Activated naive CD4-positive, alpha-beta T cell treated with anti-CD3 and anti-CD28 coated beads, Interleukin-2, amount 50 U/mL, for 72 hours (primary cell): ENCODE measurements at regions not wholly inside any gene's neighbourhood (a gene's known extent, or its start where the extent isn't known, plus 50 kb on each side); places are given as distances from the start of the nearest gene placed in this dataset.

ENCODE experiments used
- ATAC-seq, 2 donors: fragments of 150-1000 bp; cut with Tn5 transposase; 2 replicates each; pipeline ENCODE4 v1.10.0; 2021; ENCODE audit warnings: mild to moderate bottlenecking in 2 of 2, moderate library complexity in 2 of 2
- DNase-seq, 2 donors: peaks; one replicate each; pipeline ENCODE4 v3.0.0; 2021 to 2022; ENCODE audit warnings: low spot score in 2 of 2
- H3K27ac Mint-ChIP-seq, 2 donors: one replicate each; pipeline ENCODE4 v1.8.0; 2022; ENCODE audit warnings: mild to moderate bottlenecking in 2 of 2, mixed read lengths in 2 of 2
- H3K36me3 Mint-ChIP-seq, 2 donors: one replicate each; pipeline ENCODE4 v1.8.0; 2022; ENCODE audit warnings: mixed read lengths in 2 of 2
- H3K9me3 Mint-ChIP-seq, 2 donors: one replicate each; pipeline ENCODE4 v1.8.0; 2022; ENCODE audit warnings: mixed read lengths in 2 of 2

DNA sequence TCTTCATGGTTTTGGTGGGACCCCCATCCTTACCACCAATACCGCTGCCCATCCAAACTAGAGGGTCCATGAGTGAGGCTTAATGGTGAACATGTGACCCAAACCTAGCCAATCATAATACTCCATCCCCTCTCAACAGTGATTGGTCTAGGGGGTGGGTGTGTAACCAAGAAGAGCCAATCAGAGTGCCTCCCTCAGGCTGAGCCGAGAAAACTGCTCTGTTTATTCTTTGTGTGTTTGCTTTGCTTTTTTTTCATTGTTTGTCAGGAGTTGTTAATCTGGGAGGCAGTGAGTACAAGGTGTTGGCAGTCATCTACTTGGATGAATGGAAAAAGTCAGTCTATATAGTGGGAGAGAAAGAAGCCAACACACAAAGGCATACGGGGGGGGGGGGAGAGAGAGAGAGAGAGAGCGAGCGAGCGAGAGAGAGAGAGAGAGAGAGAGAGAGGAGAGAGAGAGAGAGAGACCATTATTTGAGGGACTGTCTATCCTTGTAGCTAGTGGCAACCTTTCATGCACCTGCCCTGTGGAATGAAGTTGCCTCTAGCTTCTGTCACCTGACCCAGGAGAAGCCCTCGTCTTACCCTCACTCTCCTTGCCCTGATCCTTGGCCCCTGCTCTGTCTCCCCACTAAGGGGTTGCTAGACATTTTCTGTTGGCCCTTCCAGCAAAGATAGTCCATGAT lies 441.7 kb downstream of the TYW1 start:
- no peak overlapping the region for H3K27ac Mint-ChIP-seq

DNA sequence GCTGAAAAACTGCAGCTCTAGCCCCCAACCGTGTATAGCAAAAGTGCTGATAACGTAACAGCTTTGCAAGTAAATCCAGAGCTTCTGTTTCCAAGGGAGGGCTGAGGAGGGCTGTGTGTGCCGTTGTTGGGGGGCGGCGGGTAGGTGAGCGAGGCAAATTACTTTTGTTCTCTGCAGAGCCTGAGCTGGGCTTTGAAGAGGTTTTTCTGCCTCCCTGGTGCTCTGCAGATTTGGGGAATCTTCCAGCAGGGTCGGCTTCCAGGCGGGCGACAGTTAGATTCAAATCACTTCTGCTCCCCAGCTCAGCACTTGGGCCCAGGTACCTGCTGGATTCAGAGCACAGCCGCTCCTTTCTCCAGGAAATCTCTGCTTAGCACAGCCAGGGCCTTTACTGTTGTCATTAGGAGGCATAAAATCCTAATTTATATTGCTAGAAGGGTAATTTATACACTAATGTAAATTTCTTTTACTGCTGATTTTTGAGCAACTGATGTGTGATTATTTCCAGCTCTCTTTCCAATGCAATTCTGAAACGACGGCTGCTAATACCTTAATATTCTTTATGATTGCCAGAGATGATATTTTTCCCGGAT lies 442.4 kb downstream of the TYW1 start:
- Mint-ChIP-seq H3K36me3 (no peaks in the 10 kb centered on the region), H3K27ac (no peak overlapping the region), H3K9me3 (peaks cover 4 to 5% of the 10 kb centered on the region in 2 donors)
- DNase-seq, result no peak
- no peak for ATAC-seq

More for the DNA sequence above, 441.7 kb downstream of the TYW1 start:
- H3K9me3 Mint-ChIP-seq, result peaks cover 9 to 10% of the 10 kb centered on the region in 2 donors
- H3K36me3 Mint-ChIP-seq, result peaks cover 5 to 6% of the 10 kb centered on the region in 2 donors
- DNase-seq, result no peak
- ATAC-seq, result no peak

DNA sequence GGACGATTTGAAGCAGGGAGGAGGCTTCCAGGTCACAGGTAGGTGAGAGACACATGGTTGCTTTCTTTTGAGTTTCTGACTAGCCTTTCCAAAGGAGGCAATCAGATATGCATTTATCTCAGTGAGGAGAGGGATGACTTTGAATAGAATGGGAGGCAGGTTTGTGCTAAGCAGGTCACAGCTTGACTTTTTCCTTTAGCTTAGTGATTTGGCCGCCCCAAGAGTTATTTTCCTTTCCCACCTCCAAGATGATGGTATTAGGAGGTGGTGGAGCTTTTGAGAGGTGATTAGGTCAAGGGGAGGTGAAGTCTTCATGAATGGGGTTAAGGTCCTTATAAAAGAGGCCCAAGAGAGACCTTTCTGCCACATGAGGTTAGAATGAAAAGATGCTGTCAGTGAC lies 443.7 kb downstream of the TYW1 start:
- Mint-ChIP-seq H3K9me3 (peaks cover 0 to 10% of the 10 kb centered on the region in 2 donors), H3K36me3 (no peaks in the 10 kb centered on the region), H3K27ac (no peak overlapping the region)
- ATAC-seq (no peak), DNase-seq (no peak)

DNA sequence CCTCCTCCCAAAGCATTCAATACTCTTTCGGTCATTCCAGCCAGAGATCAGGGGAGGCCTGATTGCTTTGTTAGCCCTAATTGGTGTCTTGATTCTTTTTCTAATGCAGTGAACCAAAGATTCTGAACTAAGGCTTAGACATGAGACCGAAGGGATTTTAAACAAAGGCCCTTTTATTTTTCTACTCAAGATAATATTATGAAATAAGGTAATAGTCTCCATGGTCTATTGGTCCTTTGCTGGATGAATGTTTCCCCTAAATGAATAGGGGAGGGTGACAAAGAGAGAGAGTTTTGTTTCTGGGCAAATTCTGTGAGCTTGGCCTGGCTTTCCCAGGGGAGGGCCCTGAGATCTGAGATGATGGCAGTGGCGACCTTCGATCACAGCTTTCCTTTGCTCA lies 449.1 kb downstream of the TYW1 start:
- Mint-ChIP-seq H3K9me3 (peaks cover 3 to 5% of the 10 kb centered on the region in 2 donors), H3K36me3 (no peaks in the 10 kb centered on the region), H3K27ac (no peak overlapping the region)
- ATAC-seq, result no peak
- DNase-seq, result no peak

DNA sequence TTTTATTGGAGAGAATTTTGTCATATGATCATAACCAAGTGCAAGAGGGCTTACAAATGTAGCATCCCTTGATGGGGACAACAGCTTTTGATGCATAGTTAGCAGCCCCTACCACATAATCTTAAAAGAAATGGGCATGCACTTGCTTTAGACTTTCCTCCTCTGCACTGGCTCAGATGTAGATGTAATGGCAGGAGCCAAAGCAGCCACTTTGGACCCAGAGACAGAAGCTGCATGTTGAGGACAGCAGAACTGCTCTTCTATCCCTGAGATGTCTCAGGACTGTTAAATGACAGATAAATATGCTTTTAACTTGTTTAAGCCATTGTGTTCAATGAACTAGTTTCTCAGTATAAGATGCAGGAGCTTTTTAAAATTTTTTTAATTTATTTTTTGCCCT lies 450.7 kb downstream of the TYW1 start:
- ATAC-seq (no peak), DNase-seq (no peak)
- H3K36me3 Mint-ChIP-seq, result no peaks in the 10 kb centered on the region
- H3K27ac Mint-ChIP-seq, result no peak overlapping the region
- peaks cover 3 to 9% of the 10 kb centered on the region in 2 donors for H3K9me3 Mint-ChIP-seq

DNA sequence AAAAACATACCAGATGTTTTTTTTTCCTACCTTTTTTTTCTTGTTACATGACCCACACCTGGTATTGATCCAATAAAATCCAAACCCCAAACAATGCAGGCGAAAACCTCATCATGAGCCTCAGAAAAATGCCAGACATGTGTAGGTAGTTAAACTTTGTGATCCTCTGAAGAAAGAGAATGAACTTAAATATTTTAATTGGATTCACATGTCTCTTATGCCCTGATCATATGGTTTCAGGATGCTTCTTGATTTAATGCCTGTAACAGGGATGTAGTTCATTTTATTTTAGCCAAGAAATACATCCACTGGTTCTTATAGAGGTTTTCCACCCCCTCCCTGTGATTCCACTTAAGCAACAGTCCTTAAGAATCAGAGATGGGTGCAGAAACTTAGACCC lies 451.6 kb downstream of the TYW1 start:
- ATAC-seq (no peak), DNase-seq (no peak)
- Mint-ChIP-seq H3K27ac (no peak overlapping the region), H3K9me3 (peaks cover 8 to 9% of the 10 kb centered on the region in 2 donors), H3K36me3 (no peaks in the 10 kb centered on the region)

DNA sequence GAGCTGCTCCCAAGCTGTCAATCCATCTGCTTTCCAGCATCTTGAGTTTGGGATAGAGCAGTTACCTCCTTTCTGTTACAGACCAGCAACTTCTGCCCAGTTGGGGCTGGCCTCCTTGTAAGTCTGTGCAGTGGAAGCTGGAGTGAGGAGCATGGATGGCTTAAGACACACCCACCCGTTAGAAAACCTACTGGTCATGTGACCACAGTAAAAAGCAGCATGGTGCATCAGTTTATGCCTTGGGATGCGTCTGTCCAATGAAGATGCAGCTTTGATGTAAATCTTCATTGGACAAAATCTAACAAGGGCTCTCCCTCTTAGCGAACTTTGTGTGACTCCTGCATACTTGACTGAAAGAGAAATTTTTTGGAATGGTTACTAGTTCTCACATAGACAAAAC lies 453.5 kb downstream of the TYW1 start:
- H3K27ac Mint-ChIP-seq, result no peak overlapping the region
- peaks cover 5 to 8% of the 10 kb centered on the region in 2 donors for H3K9me3 Mint-ChIP-seq
- DNase-seq (no peak), ATAC-seq (no peak)
- H3K36me3 Mint-ChIP-seq, result no peaks in the 10 kb centered on the region

DNA sequence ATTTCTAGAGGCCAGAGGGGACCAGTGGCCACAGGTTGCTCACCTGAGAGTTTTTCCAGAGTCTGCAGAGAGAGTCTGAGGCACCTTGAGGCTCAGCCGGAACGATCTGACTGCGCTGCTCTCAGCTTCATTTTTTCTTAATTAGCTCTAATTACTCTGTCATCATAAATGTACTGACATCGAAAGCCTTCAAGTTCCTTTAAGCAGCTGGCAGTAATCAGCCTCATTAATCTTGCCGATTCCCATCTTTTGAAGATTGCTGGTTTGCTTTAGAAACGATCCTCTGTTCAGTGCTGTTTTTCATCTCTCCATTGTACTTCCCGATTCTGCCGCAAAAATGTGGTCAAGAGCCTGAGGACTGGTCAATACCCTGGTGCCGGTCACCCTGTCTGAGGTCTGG lies 454.7 kb downstream of the TYW1 start:
- DNase-seq (no peak), ATAC-seq (no peak)
- Mint-ChIP-seq H3K36me3 (no peaks in the 10 kb centered on the region), H3K9me3 (peaks cover 4 to 8% of the 10 kb centered on the region in 2 donors), H3K27ac (no peak overlapping the region)

DNA sequence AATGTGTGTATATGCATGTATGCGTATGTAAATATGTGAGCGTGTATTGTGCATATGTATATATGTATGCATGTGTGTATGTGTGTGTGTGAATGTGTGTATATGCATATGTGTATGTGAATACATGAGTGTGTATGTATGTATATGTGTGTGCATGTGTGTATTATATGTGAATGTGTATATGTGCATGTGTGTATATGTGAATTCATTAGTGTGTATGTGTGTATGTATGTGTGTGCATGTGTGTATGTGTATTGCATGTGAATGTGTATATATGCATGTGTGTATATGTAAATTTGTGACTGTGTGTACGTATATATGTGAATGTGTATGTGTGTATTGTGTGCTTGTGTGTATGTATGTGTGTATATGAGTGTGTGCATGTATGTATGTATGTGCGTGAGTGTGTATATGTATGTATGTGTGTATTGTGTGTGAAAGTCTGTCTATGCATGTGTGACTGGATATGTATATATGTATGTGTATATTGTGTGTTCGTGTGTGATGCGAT lies 455.9 kb downstream of the TYW1 start:
- DNase-seq (no peak), ATAC-seq (no peak)
- Mint-ChIP-seq H3K27ac (no peak overlapping the region), H3K9me3 (peaks cover 4 to 8% of the 10 kb centered on the region in 2 donors), H3K36me3 (no peaks in the 10 kb centered on the region)

DNA sequence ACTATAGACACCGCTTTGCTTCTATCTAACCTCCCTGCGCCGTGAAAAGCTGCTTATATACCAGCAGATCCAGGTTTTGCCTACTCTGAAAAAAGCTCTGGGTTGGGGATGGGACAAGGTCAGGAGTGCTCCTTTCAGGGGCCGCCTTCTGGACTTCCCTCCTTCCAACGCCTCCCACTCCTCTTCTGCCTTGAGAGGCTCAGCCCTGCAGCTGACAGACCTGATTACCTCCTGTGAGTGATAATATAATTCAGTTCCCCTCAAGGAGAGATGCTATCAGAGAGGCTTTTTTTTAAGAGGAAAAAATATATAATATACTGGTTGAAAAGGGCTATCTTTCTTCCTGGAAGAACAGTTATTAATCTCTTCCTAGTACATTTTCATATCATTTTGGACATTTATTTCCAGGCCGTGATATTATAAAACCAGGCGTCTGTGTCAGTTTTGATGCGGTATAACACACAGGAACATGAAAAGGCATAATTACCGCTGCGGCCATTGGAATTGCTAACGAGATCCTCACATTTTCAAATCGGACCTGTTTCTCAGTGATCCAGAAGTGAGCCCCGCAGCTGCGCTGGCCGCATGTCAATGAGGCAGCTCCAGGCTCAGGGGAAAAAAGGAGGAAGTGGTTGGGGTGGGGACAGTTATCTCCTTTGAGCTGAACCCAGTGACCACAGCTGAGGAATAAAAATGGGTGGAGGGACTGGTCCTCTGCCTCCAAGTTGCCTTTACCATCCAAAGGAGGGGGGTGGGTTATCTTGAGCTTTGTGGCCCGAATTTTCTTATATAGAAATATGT lies 457.1 kb downstream of the TYW1 start:
- ATAC-seq, result no peak
- no peak overlapping the region for H3K27ac Mint-ChIP-seq

DNA sequence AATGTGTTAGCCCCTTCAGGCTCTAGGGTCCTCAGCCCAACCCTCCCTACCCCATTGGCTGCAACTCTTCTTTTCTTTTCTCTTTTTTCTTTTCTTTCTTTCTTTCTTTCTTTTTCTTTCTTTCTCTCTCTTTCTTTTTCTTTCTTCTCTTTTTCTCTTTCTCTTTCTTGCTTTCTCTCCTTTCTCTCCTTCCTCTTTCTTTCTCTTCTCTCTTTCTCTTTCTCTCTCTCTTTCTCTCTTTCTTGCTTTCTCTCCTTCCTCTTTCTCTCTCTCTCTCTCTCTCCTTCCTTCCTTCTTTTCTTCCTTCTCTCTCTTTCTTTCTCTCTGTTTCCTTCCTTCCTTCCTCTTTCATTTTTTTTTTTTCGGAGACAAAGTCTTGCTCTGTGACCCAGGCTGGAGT lies 458.9 kb downstream of the TYW1 start:
- no peak overlapping the region for H3K27ac Mint-ChIP-seq
- peaks cover 4% of the 10 kb centered on the region in 2 donors for H3K9me3 Mint-ChIP-seq
- no peaks in the 10 kb centered on the region for H3K36me3 Mint-ChIP-seq
- DNase-seq, result no peak
- no peak for ATAC-seq

More for the DNA sequence above, 457.1 kb downstream of the TYW1 start:
- DNase-seq, result no peak
- peaks cover 4% of the 10 kb centered on the region in 2 donors for H3K9me3 Mint-ChIP-seq
- H3K36me3 Mint-ChIP-seq, result no peaks in the 10 kb centered on the region

DNA sequence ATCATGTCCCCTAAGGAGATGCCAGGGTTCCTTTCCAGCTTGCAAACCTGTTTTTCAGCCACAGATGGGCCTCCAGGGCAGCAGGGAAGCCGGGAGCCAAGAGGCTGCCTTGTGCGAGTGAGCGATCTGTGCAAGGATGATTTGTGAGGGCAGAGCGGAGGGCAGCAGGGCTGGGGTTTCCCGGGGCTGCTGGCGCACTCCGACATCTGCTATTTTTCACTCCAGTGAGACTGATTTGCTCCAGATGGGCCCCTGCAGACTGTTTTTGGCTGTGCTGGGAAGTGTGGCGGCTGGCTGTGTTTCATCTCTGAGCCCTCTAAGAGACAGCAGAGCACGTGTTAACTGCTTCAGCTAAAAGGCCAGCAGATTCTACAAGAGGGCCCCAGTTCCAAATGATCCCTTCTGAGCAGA lies 466.2 kb downstream of the TYW1 start:
- ATAC-seq (no peak), DNase-seq (no peak)
- peaks cover 7% of the 10 kb centered on the region in 2 donors for H3K9me3 Mint-ChIP-seq
- H3K27ac Mint-ChIP-seq, result no peak overlapping the region
- H3K36me3 Mint-ChIP-seq, result peaks cover 0 to 3% of the 10 kb centered on the region in 2 donors

DNA sequence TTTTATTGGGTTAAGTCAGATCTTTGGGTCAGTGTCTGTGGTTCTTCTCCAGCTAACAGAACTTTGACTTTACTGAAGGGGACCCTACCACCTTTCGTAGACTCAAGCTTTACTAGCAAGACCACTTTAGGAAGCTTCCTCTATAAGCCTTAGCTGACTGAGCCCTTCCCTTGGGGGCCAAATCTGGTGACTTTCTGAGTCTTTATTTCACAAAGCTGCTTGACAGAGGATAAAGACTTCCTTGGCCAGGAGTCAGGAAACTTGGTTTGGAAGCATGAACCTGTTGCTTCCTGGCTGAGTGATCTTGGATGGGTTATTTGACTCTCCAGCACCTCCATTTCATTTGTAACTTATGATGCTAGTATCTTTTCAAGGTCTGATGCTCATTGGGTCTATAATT lies 466.7 kb downstream of the TYW1 start:
- ATAC-seq, result no peak
- no peak overlapping the region for H3K27ac Mint-ChIP-seq
- peaks cover 0 to 6% of the 10 kb centered on the region in 2 donors for H3K36me3 Mint-ChIP-seq
- peaks cover 9 to 10% of the 10 kb centered on the region in 2 donors for H3K9me3 Mint-ChIP-seq
- DNase-seq, result no peak

DNA sequence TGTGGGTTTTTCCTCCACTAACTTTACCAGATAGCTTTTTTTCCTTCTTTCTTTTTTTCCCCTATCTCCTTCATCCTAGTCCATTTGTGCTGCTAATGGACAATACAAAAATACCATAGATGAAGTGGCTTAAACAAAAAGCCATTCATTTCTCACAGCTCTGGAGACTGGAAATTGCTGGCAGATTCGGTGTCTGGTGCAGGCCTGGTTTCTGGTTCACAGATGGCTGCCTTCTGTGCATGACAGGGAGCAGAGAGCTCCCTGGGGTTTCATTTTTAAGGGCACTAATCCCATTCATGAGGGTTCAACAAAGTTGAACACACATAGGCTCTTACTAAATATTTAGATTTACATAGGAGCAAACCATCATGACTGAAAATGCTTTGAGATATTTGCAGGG lies 467.4 kb downstream of the TYW1 start:
- DNase-seq (no peak), ATAC-seq (no peak)
- peaks cover 13 to 15% of the 10 kb centered on the region in 2 donors for H3K9me3 Mint-ChIP-seq
- H3K36me3 Mint-ChIP-seq, result peaks cover 0 to 10% of the 10 kb centered on the region in 2 donors
- H3K27ac Mint-ChIP-seq, result no peak overlapping the region

DNA sequence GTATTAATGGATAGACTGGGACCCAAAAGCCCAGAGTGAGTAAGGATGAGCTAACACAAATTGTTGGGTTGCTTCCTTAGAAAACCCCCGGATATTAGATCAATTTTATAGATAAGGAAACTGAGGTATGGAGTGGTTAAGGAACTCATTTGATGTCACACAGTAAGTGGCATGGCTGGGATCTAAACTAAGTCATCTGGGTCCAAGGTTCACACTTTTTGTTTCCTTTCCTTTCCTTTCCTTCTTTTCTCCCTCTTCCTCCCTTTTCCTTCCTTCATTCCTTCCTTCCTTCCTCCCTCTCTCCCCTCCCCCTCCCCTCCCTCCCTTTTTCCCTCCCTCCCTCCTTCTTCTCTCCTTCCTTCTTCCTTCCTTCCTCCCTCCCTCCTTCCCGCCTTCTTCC lies 469.5 kb downstream of the TYW1 start:
- H3K36me3 Mint-ChIP-seq, result peaks cover 0 to 10% of the 10 kb centered on the region in 2 donors
- ATAC-seq (no peak), DNase-seq (no peak)
- peaks cover 13 to 19% of the 10 kb centered on the region in 2 donors for H3K9me3 Mint-ChIP-seq
- H3K27ac Mint-ChIP-seq, result no peak overlapping the region

DNA sequence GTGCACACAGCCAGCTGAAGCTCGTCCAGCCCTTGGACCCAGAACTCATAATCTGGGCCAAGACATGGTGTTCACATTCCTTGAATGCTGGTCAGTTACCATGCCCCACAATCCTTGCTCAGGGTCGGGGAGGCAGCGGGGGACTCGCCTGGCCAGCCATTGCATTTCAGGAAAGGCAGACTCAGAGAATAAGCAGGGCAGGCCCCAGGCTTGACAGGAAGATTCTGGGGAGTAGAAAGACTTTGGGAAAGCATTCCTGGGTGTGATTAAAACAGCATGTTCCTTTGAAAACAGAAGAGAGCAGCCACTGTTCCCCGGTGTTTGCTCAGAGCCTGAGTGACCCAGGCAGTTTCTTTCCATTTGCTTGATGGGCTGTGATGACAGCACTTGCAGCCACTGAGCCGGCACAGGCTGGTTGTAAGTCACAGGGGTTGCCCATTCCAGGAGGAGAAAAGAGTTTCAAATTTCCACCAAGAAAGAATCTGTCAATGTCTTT lies 473.7 kb downstream of the TYW1 start:
- H3K36me3 Mint-ChIP-seq, result peaks cover 0 to 10% of the 10 kb centered on the region in 2 donors
- DNase-seq, result no peak
- no peak overlapping the region for H3K27ac Mint-ChIP-seq
- peaks cover 9 to 26% of the 10 kb centered on the region in 2 donors for H3K9me3 Mint-ChIP-seq
- no peak for ATAC-seq

DNA sequence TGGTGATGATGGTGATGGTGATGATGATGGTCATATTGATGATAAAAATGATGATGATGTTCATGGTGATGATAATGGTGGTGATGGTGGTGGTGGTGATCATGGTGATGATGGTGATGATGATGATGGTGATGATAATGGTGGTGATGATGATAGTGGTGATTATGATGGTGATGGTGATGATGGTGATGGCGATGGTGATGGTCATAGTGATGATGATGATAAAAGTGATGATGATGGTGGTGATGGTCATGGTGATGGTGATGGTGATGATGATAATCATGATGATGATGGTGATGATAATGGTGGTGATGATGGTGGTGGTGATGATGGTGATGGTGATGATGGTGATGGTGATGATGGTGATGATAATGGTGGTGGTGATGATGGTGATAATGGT lies 478.7 kb downstream of the TYW1 start:
- Mint-ChIP-seq H3K27ac (no peak overlapping the region), H3K36me3 (no peaks in the 10 kb centered on the region), H3K9me3 (peaks cover 0 to 7% of the 10 kb centered on the region in 2 donors)
- DNase-seq (no peak), ATAC-seq (no peak)
